WTC11 (cell line): ENCODE measurements at regions not wholly inside any gene's neighbourhood (a gene's known extent, or its start where the extent isn't known, plus 50 kb on each side); places are given as distances from the start of the nearest gene placed in this dataset.

Experiments used
- ARID4B ChIP-seq: sonication (generic); formaldehyde crosslinking; IDR thresholded peaks from 2 replicates; pipeline ENCODE4 v1.8.0; 2023; ENCODE audit warnings: missing genetic modification reagents, mild to moderate bottlenecking, borderline replicate concordance
- CDX4 ChIP-seq: fragments of 250-450 bp; sonication (Bioruptor Pico); IDR thresholded peaks from 2 replicates; pipeline ENCODE4 v1.9.0; 2021; ENCODE audit warnings: moderate library complexity, mild to moderate bottlenecking, inconsistent platforms, borderline replicate concordance
- CTCF ChIP-seq: fragments of 200-600 bp; IDR thresholded peaks from 2 replicates; pipeline ENCODE4 v1.8.0; 2022; ENCODE audit warnings: antibody characterized with exemption
- HMGXB4 ChIP-seq: sonication (generic); formaldehyde crosslinking; IDR thresholded peaks from 2 replicates; pipeline ENCODE4 v1.8.1; 2023; ENCODE audit warnings: mild to moderate bottlenecking, moderate library complexity, missing genetic modification reagents
- NFE2L1 ChIP-seq: sonication (generic); formaldehyde crosslinking; IDR thresholded peaks from 2 replicates; pipeline ENCODE4 v1.8.1; 2023; ENCODE audit warnings: missing genetic modification reagents
- PRDM15 ChIP-seq: sonication (generic); formaldehyde crosslinking; IDR thresholded peaks from 2 replicates; pipeline ENCODE4 v1.8.0; 2022; ENCODE audit warnings: missing genetic modification reagents
- USF1 ChIP-seq: sonication (generic); formaldehyde crosslinking; IDR thresholded peaks from 2 replicates; pipeline ENCODE4 v1.8.0; 2022; ENCODE audit warnings: mild to moderate bottlenecking, missing genetic modification reagents

GRCh38 chr5:102138243-102138653, 157.8 kb downstream of the SLCO4C1 start:
- no peak for TF ChIP-seq ARID4B
- no peak for TF ChIP-seq CTCF
- no peak for TF ChIP-seq NFE2L1
- TF ChIP-seq HMGXB4 (CRISPR knock-in tag): no peak
- TF ChIP-seq CDX4 (CRISPR knock-in tag): no peak
- no peak for TF ChIP-seq USF1
- TF ChIP-seq PRDM15 (CRISPR knock-in tag): no peak
